ENCODE measurements at regions not wholly inside any gene's neighbourhood (a gene's known extent, or its start where the extent isn't known, plus 50 kb on each side); places are given as distances from the start of the nearest gene placed in this dataset.

DNA sequence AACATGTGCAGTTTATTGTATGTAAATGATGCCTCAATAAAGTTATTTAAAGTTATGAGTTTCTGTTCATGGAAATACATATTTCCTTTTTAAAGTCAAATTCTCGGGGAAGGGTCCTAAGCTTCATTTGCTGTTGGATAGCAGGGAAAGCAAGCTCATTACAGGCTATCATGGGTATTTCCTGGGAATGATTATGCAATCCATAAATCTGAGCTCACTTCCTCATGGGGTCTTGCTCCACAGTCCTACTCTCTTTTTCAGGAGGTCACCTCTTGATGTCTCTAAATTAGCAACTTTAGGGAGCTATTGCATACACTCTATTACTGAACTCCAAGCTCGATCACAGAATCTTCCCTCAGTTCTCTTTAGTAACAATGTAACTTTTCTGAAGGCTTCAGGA is 69.9 kb upstream of the TP63 start:
- TF ChIP-seq POLR2A (IDR thresholded peaks at IDR 0.05; ENCODE audit: low read depth, low read length) (no peak), TAF1 (IDR thresholded peaks at IDR 0.05; ENCODE audit: low read depth, low read length) (no peak), POLR2AphosphoS5 (IDR thresholded peaks at IDR 0.05; ENCODE audit: low read depth, low read length) (no peak)
